ENCODE measurements at regions not wholly inside any gene's neighbourhood (a gene's known extent, or its start where the extent isn't known, plus 50 kb on each side); places are given as distances from the start of the nearest gene placed in this dataset.
A peak's percentile ranks its signal among the peaks of the same experiment; 100 is the strongest.

DNA sequence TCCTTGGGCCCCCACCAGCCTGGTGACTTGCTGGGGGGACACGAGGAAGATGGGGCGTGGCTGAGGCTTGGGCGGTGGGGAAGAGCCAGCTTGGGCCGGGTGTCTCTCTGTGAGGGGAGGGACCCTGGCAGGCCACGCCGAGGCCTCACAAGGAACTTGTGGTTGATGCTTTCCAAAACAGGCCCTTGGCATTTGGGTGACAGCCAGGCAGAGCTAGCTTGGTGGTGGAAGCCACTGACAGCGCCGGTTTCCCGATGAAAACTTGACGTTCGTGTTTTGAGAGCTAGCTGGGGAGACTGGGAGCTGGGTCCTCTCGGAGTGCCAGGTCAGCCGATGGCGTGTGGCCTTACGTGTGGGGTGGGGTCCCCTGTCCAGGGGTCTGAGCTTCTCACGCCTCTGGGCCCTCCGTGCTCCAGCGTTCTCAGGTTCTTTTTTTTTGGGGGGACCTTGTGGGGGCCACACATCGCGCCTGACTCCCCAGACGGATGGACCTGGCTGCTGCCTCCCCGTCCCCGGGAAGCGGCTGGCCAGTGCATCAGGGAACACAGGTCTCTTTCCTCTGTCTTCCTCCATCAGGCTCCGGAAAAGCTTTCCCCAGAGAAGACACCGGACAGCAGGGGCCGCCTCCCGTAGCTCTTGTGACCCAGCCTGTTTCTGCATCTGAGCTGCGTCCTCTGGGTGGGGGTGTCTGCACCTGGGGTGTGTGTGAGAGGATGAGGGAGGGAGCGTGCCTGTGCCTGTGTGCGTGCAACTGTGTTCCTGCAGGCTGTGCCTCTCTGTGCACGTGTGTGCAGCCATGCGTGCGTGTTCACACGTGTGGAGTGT is 129.3 kb upstream of the LPCAT1 start:
- H3K9me3 ChIP-seq (ENCODE audit: control extremely low read depth in 1 of 3, control insufficient read depth in 2 of 3, insufficient read depth in 1 of 3, low read length in 2 of 3), result peaks cover 0 to 11% (median 0%) of the 10 kb centered on the region in 3 donors
- H3K27ac ChIP-seq (ENCODE audit: low read length in 2 of 2), result no peak overlapping the region
- H3K27ac Mint-ChIP-seq, result peak overlapping the region; percentile 66
- no peaks in the 10 kb centered on the region for H4K20me1 ChIP-seq (ENCODE audit: control insufficient read depth, insufficient read depth, low read length, poor library complexity, severe bottlenecking)
- ChIA-PET CTCF (interaction anchor here (0.8 to 1.6 kb wide), 9 partner anchors 9 to 485 kb away, joined by 3 to 24 read pairs (median 3); no protein-coding TSS in a partner anchor), POLR2A (interaction anchor here (1.3 kb wide), 1 partner anchor 19 kb away, joined by 7 read pairs; no protein-coding TSS in a partner anchor)
- peaks cover 11% of the 10 kb centered on the region for H3K27me3 Mint-ChIP-seq
- peak overlapping the region; percentile 39 for H3K9ac ChIP-seq (ENCODE audit: low read length)
- H3K4me3 Mint-ChIP-seq, result peak overlapping the region; percentile 84
- peak overlapping the region; percentile 66 for H3K4me2 ChIP-seq (replicated peaks; ENCODE audit: low read depth, low read length, poor library complexity, severe bottlenecking)
- H3K9me3 Mint-ChIP-seq (ENCODE audit: insufficient read depth), result no peaks in the 10 kb centered on the region
- no peaks in the 10 kb centered on the region for H3K36me3 ChIP-seq (replicated peaks in 1 of 2; ENCODE audit: control extremely low read depth in 1 of 2, control insufficient read depth in 1 of 2, extremely low read depth in 1 of 2, insufficient read depth in 2 of 2, low read length in 1 of 2)
- TF ChIP-seq, protein P1, sequence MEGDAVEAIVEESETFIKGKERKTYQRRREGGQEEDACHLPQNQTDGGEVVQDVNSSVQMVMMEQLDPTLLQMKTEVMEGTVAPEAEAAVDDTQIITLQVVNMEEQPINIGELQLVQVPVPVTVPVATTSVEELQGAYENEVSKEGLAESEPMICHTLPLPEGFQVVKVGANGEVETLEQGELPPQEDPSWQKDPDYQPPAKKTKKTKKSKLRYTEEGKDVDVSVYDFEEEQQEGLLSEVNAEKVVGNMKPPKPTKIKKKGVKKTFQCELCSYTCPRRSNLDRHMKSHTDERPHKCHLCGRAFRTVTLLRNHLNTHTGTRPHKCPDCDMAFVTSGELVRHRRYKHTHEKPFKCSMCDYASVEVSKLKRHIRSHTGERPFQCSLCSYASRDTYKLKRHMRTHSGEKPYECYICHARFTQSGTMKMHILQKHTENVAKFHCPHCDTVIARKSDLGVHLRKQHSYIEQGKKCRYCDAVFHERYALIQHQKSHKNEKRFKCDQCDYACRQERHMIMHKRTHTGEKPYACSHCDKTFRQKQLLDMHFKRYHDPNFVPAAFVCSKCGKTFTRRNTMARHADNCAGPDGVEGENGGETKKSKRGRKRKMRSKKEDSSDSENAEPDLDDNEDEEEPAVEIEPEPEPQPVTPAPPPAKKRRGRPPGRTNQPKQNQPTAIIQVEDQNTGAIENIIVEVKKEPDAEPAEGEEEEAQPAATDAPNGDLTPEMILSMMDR (IDR thresholded peaks at IDR 0.05), result no peak
- no peak for TF ChIP-seq EZH2 (IDR thresholded peaks at IDR 0.05; ENCODE audit: borderline replicate concordance, insufficient read depth, low read depth, low read length, poor library complexity, severe bottlenecking)
- H3K79me2 ChIP-seq (ENCODE audit: control insufficient read depth, insufficient read depth, low read length), result no peaks in the 10 kb centered on the region
- intact Hi-C loops (cut with micrococcal nuclease), result loop anchor here (2.0 kb wide), 1 partner anchor 148 kb away; the partner anchor contains the start of gene NDUFS6
- H2AFZ ChIP-seq (ENCODE audit: insufficient read depth, low read depth, low read length, poor library complexity, severe bottlenecking), result no peak overlapping the region
- ATAC-seq (ENCODE audit: low read depth), result peak; percentile 65
- peak overlapping the region in 2 of 5 experiments; percentile 31 to 39 for H3K4me3 ChIP-seq (ENCODE audit: control extremely low read depth in 1 of 5, extremely low read depth in 1 of 5, insufficient read depth in 1 of 5, low read depth in 2 of 5, low read length in 4 of 5)
- peak; percentile 68 for DNase-seq
- peaks cover 22 to 23% of the 10 kb centered on the region in 2 donors for H3K4me1 ChIP-seq (ENCODE audit: control insufficient read depth in 2 of 2, insufficient read depth in 2 of 2, low read length in 2 of 2)
- H3K27me3 ChIP-seq (replicated peaks in 1 of 4; ENCODE audit: control extremely low read depth in 1 of 4, control insufficient read depth in 3 of 4, insufficient read depth in 4 of 4, low read length in 3 of 4), result peaks cover 0 to 24% (median 8%) of the 10 kb centered on the region in 4 experiments
- 8% methylated on average over 28 of the region's 35 CpGs for WGBS (ENCODE audit: insufficient coverage)
- peaks cover 28% of the 10 kb centered on the region for H3K4me1 Mint-ChIP-seq
